Mesothelial cell of epicardium (in vitro differentiated cells): ENCODE measurements at regions not wholly inside any gene's neighbourhood (a gene's known extent, or its start where the extent isn't known, plus 50 kb on each side); places are given as distances from the start of the nearest gene placed in this dataset.

ENCODE experiments used
- DNase-seq, 2 experiments: peaks; one replicate each; pipeline ENCODE4 v3.0.0; 2021; ENCODE audit warnings: low spot score in 2 of 2; ENCODE audit not compliant: unreplicated experiment in 2 of 2
- H3K27ac Mint-ChIP-seq: 2 replicates; pipeline ENCODE4 v1.8.0; 2021; ENCODE audit warnings: mixed read lengths
- H3K27me3 Mint-ChIP-seq: 2 replicates; pipeline ENCODE4 v1.8.0; 2021; ENCODE audit warnings: low read depth, mixed read lengths
- H3K36me3 Mint-ChIP-seq: 2 replicates; pipeline ENCODE4 v1.8.0; 2021; ENCODE audit warnings: mixed read lengths
- H3K4me1 Mint-ChIP-seq: 2 replicates; pipeline ENCODE4 v1.8.0; 2021; ENCODE audit warnings: mixed read lengths
- H3K4me3 Mint-ChIP-seq: 2 replicates; pipeline ENCODE4 v1.8.0; 2021; ENCODE audit warnings: mild to moderate bottlenecking, moderate library complexity, mixed read lengths
- H3K9me3 Mint-ChIP-seq: 2 replicates; pipeline ENCODE4 v1.8.0; 2021; ENCODE audit warnings: mixed read lengths
- CTCF ChIP-seq: fragments of 200-600 bp; sonication (generic); IDR thresholded peaks from one replicate; pipeline ENCODE4 v1.5.0; 2021; ENCODE audit warnings: antibody characterized with exemption; ENCODE audit not compliant: unreplicated experiment

GRCh38 chr10:133032231-133032630, 55.5 kb upstream of the ADGRA1 start:
- Mint-ChIP-seq H3K27me3 (peaks cover 63% of the 10 kb centered on the region), H3K4me3 (no peak overlapping the region), H3K27ac (no peak overlapping the region), H3K4me1 (peaks cover 14% of the 10 kb centered on the region), H3K9me3 (no peaks in the 10 kb centered on the region), H3K36me3 (no peaks in the 10 kb centered on the region)
- DNase-seq: no peak
- TF ChIP-seq CTCF: no peak

- no peak for TF ChIP-seq CTCF
- peaks cover 64% of the 10 kb centered on the region for H3K27me3 Mint-ChIP-seq
- no peak overlapping the region for H3K27ac Mint-ChIP-seq
- DNase-seq: no peak
- peaks cover 14% of the 10 kb centered on the region for H3K4me1 Mint-ChIP-seq
- no peak overlapping the region for H3K4me3 Mint-ChIP-seq
- no peaks in the 10 kb centered on the region for H3K36me3 Mint-ChIP-seq
- H3K9me3 Mint-ChIP-seq: no peaks in the 10 kb centered on the region
Observed at GRCh38 chr10:133031541-133032125, 56.1 kb upstream of the ADGRA1 start.

- peaks cover 14% of the 10 kb centered on the region for H3K4me1 Mint-ChIP-seq
- H3K4me3 Mint-ChIP-seq: no peak overlapping the region
- H3K9me3 Mint-ChIP-seq: no peaks in the 10 kb centered on the region
- H3K27me3 Mint-ChIP-seq: peaks cover 66% of the 10 kb centered on the region
- no peaks in the 10 kb centered on the region for H3K36me3 Mint-ChIP-seq
- peak in 1 of 2 experiments; percentile 62 for DNase-seq
- TF ChIP-seq CTCF: no peak
- H3K27ac Mint-ChIP-seq: no peak overlapping the region
Observed at GRCh38 chr10:133030781-133031180, 56.9 kb upstream of the ADGRA1 start.

DNA sequence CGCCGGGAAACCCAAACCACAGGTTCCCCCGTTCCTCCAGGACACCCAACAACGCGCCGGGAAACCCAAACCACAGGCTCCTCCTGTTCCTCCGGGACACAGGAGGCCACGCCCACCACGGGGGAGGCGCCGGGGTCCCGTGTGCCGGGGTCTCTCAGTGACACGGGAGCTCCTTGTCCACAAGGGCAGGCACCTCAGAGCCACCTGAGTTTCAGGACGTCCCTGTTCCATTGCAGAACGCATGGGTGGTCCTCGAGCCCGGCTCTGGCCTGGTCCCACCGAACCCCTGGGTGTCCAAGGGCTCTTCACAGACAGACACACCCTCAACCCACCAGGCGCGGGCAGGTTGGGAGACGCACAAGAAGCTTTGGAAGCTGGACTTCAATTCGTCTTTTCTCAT, 57.6 kb upstream of the ADGRA1 start:
- Mint-ChIP-seq H3K9me3 (no peaks in the 10 kb centered on the region), H3K27ac (no peak overlapping the region), H3K36me3 (no peaks in the 10 kb centered on the region), H3K4me1 (peaks cover 9% of the 10 kb centered on the region), H3K4me3 (no peak overlapping the region), H3K27me3 (peaks cover 66% of the 10 kb centered on the region)
- no peak for DNase-seq
- TF ChIP-seq CTCF: no peak

DNA sequence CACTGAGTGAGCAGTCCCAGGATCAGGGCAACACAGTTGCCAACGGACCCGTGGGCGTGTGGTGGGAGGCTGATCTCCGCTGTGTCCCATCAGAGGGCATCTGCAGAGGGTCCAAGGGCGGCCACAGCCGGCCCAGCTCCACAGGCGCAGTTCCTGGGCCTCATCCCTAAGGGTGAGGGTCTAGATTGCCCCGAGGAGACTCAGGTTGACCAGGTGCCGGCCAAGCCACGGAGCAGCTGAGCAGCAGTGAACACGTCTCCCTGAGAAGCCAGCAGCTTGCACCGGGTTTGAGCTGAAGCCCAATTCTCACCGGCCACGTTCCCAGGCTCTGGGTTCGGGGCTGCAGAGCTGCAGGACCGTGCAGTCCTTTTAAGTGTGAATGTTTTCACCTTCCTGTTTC, 58.8 kb upstream of the ADGRA1 start:
- no peaks in the 10 kb centered on the region for H3K36me3 Mint-ChIP-seq
- H3K9me3 Mint-ChIP-seq: no peaks in the 10 kb centered on the region
- H3K27ac Mint-ChIP-seq: no peak overlapping the region
- TF ChIP-seq CTCF: no peak
- no peak for DNase-seq
- H3K4me3 Mint-ChIP-seq: no peak overlapping the region
- peaks cover 6% of the 10 kb centered on the region for H3K4me1 Mint-ChIP-seq
- H3K27me3 Mint-ChIP-seq: peaks cover 71% of the 10 kb centered on the region

DNA sequence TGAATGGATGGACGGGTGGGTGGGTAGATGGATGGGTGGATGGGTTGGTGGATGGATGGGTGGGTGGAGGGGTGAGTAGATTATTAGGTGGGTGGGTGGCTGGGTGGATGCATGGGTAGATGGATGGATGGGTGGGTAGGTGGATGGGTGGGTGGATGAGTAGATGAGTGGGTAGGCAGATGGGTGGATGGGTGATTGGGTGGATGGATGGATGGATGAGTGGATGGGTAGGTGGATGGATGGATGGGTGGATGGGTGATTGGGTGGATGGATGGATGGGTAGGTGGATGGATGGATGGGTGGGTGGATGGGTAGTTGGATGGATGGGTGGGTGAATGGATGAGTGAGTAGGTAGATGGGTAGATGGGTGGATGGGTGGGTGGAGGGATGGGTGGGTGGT, 59.6 kb upstream of the ADGRA1 start:
- Mint-ChIP-seq H3K4me1 (peaks cover 6% of the 10 kb centered on the region), H3K4me3 (no peak overlapping the region), H3K9me3 (no peaks in the 10 kb centered on the region), H3K36me3 (no peaks in the 10 kb centered on the region), H3K27me3 (peaks cover 67% of the 10 kb centered on the region), H3K27ac (no peak overlapping the region)
- no peak for TF ChIP-seq CTCF
- DNase-seq: no peak
